Ovary (tissue), 3 donors: ENCODE measurements at regions not wholly inside any gene's neighbourhood (a gene's known extent, or its start where the extent isn't known, plus 50 kb on each side); places are given as distances from the start of the nearest gene placed in this dataset.

Experiments
- EP300 ChIP-seq: sonication (generic); formaldehyde crosslinking; IDR thresholded peaks from one replicate; pipeline ENCODE4 v1.6.1; 2017; ENCODE audit warnings: antibody characterized with exemption
- POLR2A ChIP-seq: fragments of 450-650 bp; IDR thresholded peaks from one replicate; pipeline ENCODE4 v1.6.1; 2017; ENCODE audit warnings: antibody characterized with exemption, mild to moderate bottlenecking, moderate library complexity
- TF ChIP-seq, protein P1 (sequence below), 3 donors: fragments of 450-650 bp in 2 of 3; fragments of 200-600 bp in 1 of 3; IDR thresholded peaks; one replicate each; pipeline versions ENCODE4 v1.5.1 to v1.8.0; 2016 to 2022; ENCODE audit warnings: antibody characterized with exemption in 3 of 3, mild to moderate bottlenecking in 1 of 3
- donor health status: DM: no; HTN: no; CAD: no.

DNA sequence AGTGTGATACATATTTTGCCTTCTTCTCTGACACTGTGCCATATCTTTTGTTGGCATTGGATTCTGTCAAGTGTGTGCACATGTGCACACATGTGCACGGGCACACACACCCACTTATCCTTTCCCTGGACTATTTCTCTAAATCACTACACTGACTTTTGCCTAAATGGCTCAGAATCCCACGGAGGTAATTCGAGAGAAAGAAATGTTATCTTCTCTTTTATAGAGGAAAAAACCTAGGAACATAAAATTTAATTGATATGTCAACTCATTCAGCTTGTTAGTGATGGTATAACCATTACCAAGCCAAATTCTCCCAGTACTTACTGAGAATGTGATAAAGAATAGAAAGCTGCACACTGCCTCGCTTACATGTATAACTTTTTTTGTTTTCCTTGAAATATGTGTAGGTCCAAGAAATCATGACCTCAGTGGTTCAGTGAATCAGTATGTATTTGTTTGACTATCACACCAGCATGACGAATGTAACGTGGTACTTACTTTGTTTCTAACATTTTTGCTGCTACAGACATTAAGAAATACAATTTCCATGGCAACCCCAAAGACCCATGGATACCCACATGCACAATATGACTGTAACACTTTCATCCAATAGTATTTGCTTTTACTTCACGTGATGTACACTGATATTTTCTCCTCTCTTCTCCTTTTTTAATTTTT, 163.0 kb downstream of the PCDH7 start:
- TF ChIP-seq, protein P1, sequence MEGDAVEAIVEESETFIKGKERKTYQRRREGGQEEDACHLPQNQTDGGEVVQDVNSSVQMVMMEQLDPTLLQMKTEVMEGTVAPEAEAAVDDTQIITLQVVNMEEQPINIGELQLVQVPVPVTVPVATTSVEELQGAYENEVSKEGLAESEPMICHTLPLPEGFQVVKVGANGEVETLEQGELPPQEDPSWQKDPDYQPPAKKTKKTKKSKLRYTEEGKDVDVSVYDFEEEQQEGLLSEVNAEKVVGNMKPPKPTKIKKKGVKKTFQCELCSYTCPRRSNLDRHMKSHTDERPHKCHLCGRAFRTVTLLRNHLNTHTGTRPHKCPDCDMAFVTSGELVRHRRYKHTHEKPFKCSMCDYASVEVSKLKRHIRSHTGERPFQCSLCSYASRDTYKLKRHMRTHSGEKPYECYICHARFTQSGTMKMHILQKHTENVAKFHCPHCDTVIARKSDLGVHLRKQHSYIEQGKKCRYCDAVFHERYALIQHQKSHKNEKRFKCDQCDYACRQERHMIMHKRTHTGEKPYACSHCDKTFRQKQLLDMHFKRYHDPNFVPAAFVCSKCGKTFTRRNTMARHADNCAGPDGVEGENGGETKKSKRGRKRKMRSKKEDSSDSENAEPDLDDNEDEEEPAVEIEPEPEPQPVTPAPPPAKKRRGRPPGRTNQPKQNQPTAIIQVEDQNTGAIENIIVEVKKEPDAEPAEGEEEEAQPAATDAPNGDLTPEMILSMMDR (IDR thresholded peaks at IDR 0.05): no peak
- TF ChIP-seq EP300: no peak
- no peak for TF ChIP-seq POLR2A
